SU-DHL-6 (cell line): ENCODE measurements at regions not wholly inside any gene's neighbourhood (a gene's known extent, or its start where the extent isn't known, plus 50 kb on each side); places are given as distances from the start of the nearest gene placed in this dataset.

Source experiments
- H2AFZ ChIP-seq: fragments of 200-600 bp; sonication (generic); 2 replicates; pipeline ENCODE4 v1.6.1; 2014; ENCODE audit warnings: low read depth, mild to moderate bottlenecking, moderate library complexity, mixed read lengths, antibody characterized with exemption, low read length; ENCODE audit not compliant: severe bottlenecking
- H3F3A ChIP-seq: fragments of 200-600 bp; shearing (Covaris generic); 2 replicates; pipeline ENCODE4 v1.6.0; 2016; ENCODE audit warnings: antibody characterized with exemption, mild to moderate bottlenecking; ENCODE audit not compliant: insufficient read depth
- H3K27ac ChIP-seq: fragments of 200-600 bp; sonication (generic); 2 replicates; pipeline ENCODE4 v1.5.1; 2016; ENCODE audit warnings: low read depth, mild to moderate bottlenecking, low read length, moderate library complexity, mixed read lengths
- H3K27me3 ChIP-seq: fragments of 200-600 bp; sonication (generic), shearing (Covaris generic); 2 replicates; pipeline ENCODE4 v1.6.0; 2014; ENCODE audit warnings: mild to moderate bottlenecking, low read length
- H3K36me3 ChIP-seq: fragments of 200-600 bp; sonication (generic); 2 replicates; pipeline ENCODE4 v1.6.1; 2014; ENCODE audit warnings: mild to moderate bottlenecking, low read length, mixed read lengths
- H3K4me2 ChIP-seq: fragments of 300-600, 200-600 bp; shearing (Covaris generic), sonication (generic); 2 replicates; pipeline ENCODE4 v1.6.0; 2014; ENCODE audit warnings: low read length, low read depth, mild to moderate bottlenecking; ENCODE audit not compliant: poor library complexity, severe bottlenecking
- H3K4me3 ChIP-seq: fragments of 200-600 bp; sonication (generic); 2 replicates; pipeline ENCODE4 v1.5.1; 2014; ENCODE audit warnings: antibody characterized with exemption, low read length, mild to moderate bottlenecking, mixed read lengths; ENCODE audit not compliant: insufficient read depth, poor library complexity, severe bottlenecking
- H3K79me2 ChIP-seq: fragments of 200-600 bp; sonication (generic); 2 replicates; pipeline ENCODE4 v1.6.1; 2014; ENCODE audit warnings: mild to moderate bottlenecking, low read length, moderate library complexity; ENCODE audit not compliant: insufficient read depth
- H3K9ac ChIP-seq: fragments of 200-600 bp; sonication (generic); 2 replicates; pipeline ENCODE4 v1.7.0; 2014; ENCODE audit warnings: mild to moderate bottlenecking, low read length
- H3K9me2 ChIP-seq: fragments of 200-600 bp; sonication (generic); replicated peaks from 2 replicates; pipeline ENCODE4 v1.6.1; 2014; ENCODE audit warnings: low read length; ENCODE audit not compliant: insufficient read depth
- H3K9me3 ChIP-seq: fragments of 200-600 bp; sonication (generic); 2 replicates; pipeline ENCODE4 v1.6.1; 2014; ENCODE audit warnings: low read length, mixed read lengths; ENCODE audit not compliant: insufficient read depth
- H4K20me1 ChIP-seq: fragments of 200-600 bp; sonication (generic); 2 replicates; pipeline ENCODE4 v1.6.1; 2014; ENCODE audit warnings: low read depth, mild to moderate bottlenecking, antibody characterized with exemption, low read length, moderate library complexity, mixed read lengths
- CTCF ChIP-seq: fragments of 200-600 bp; sonication (generic); IDR thresholded peaks from one replicate; pipeline ENCODE4 v1.5.1; 2017; ENCODE audit warnings: antibody characterized with exemption, mild to moderate bottlenecking, low read length, moderate library complexity; ENCODE audit not compliant: insufficient read depth, poor library complexity, severe bottlenecking
- EZH2phosphoT487 ChIP-seq: fragments of 200-600 bp; sonication (generic), shearing (Covaris generic); conservative IDR thresholded peaks from 2 replicates; pipeline ENCODE4 v1.6.1; 2018; ENCODE audit warnings: mild to moderate bottlenecking, antibody characterized with exemption, low read length, moderate library complexity, mixed read lengths

- no peaks in the 10 kb centered on the region for H3K36me3 ChIP-seq
- no peak overlapping the region for H3K9ac ChIP-seq
- H4K20me1 ChIP-seq: no peaks in the 10 kb centered on the region
- H3K4me2 ChIP-seq: no peak overlapping the region
- H3F3A ChIP-seq: no peaks in the 10 kb centered on the region
- no peaks in the 10 kb centered on the region for H3K9me2 ChIP-seq
- no peak overlapping the region for H3K27ac ChIP-seq
- no peak for TF ChIP-seq EZH2phosphoT487
- TF ChIP-seq CTCF: no peak
- H3K79me2 ChIP-seq: no peaks in the 10 kb centered on the region
- peaks cover 7% of the 10 kb centered on the region; the same call in 1 of the 2 replicates for H3K9me3 ChIP-seq
- H3K27me3 ChIP-seq: no peaks in the 10 kb centered on the region
- no peak overlapping the region for H2AFZ ChIP-seq
- H3K4me3 ChIP-seq: no peak overlapping the region
Observed at GRCh38 chr21:20545454-20545853, 452.8 kb upstream of the NCAM2 start.

GRCh38 chr21:20551939-20552338, 446.3 kb upstream of the NCAM2 start:
- Histone ChIP-seq H3K9ac (no peak overlapping the region), H3K4me3 (no peak overlapping the region), H3K27me3 (no peaks in the 10 kb centered on the region), H3K9me3 (peaks cover 7% of the 10 kb centered on the region; the same call in 1 of the 2 replicates), H3K27ac (no peak overlapping the region), H3K36me3 (no peaks in the 10 kb centered on the region), H2AFZ (no peak overlapping the region), H3K9me2 (no peaks in the 10 kb centered on the region), H4K20me1 (no peaks in the 10 kb centered on the region), H3K4me2 (no peak overlapping the region), H3K79me2 (no peaks in the 10 kb centered on the region), H3F3A (no peaks in the 10 kb centered on the region)
- no peak for TF ChIP-seq EZH2phosphoT487

GRCh38 chr21:20554785-20555184, 443.4 kb upstream of the NCAM2 start:
- Histone ChIP-seq H4K20me1 (no peaks in the 10 kb centered on the region), H3K9me3 (no peaks in the 10 kb centered on the region), H3K4me3 (no peak overlapping the region), H3K36me3 (no peaks in the 10 kb centered on the region), H3K79me2 (no peaks in the 10 kb centered on the region), H3K4me2 (no peak overlapping the region), H3K27me3 (no peaks in the 10 kb centered on the region), H3F3A (no peaks in the 10 kb centered on the region), H2AFZ (no peak overlapping the region), H3K9ac (no peak overlapping the region), H3K9me2 (no peaks in the 10 kb centered on the region), H3K27ac (no peak overlapping the region)
- TF ChIP-seq EZH2phosphoT487 (no peak), CTCF (no peak)

- no peak overlapping the region for H3K4me2 ChIP-seq
- no peaks in the 10 kb centered on the region for H4K20me1 ChIP-seq
- H3K9me3 ChIP-seq: 0 out of 2 replicates have a peak, but pooled peaks cover 4% of the 10 kb centered on the region
- H3K9me2 ChIP-seq: no peaks in the 10 kb centered on the region
- no peaks in the 10 kb centered on the region for H3K27me3 ChIP-seq
- TF ChIP-seq EZH2phosphoT487 (no peak), CTCF (no peak)
- no peak overlapping the region for H3K9ac ChIP-seq
- no peak overlapping the region for H3K27ac ChIP-seq
- no peaks in the 10 kb centered on the region for H3K79me2 ChIP-seq
- H2AFZ ChIP-seq: no peak overlapping the region
- no peaks in the 10 kb centered on the region for H3K36me3 ChIP-seq
- no peaks in the 10 kb centered on the region; the same call in 1 of the 2 replicates for H3F3A ChIP-seq
- H3K4me3 ChIP-seq: no peak overlapping the region
Observed at GRCh38 chr21:20570824-20571232, 427.4 kb upstream of the NCAM2 start.
